HG02588 (cell line): ENCODE measurements at regions not wholly inside any gene's neighbourhood (a gene's known extent, or its start where the extent isn't known, plus 50 kb on each side); places are given as distances from the start of the nearest gene placed in this dataset.
"Not testable (repeated sequence)": the region's sequence is repeated elsewhere in the genome, so short reads cannot be mapped to it uniquely, and the experiment has no call there.

Experiments
- ATAC-seq: cut with Tn5 transposase; IDR thresholded peaks from one replicate; pipeline ENCODE4 v1.9.1; 2021; ENCODE audit warnings: mild to moderate bottlenecking, moderate library complexity; ENCODE audit not compliant: unreplicated experiment

GRCh38 chr10:9229702-9230244 is 1175.3 kb downstream of the GATA3 start:
- no peak for ATAC-seq

GRCh38 chr10:9230625-9231024 is 1176.1 kb downstream of the GATA3 start:
- no peak for ATAC-seq

- ATAC-seq, result no peak
Observed at GRCh38 chr10:9234191-9234590, 1179.7 kb downstream of the GATA3 start.

GRCh38 chr10:9238041-9238440 is 1183.6 kb downstream of the GATA3 start:
- no peak for ATAC-seq

- no peak for ATAC-seq
Observed at GRCh38 chr10:9239298-9239697, 1184.8 kb downstream of the GATA3 start.

GRCh38 chr10:9243941-9244411 is 1189.5 kb downstream of the GATA3 start:
- ATAC-seq, result no peak

- ATAC-seq, result no peak
Observed at GRCh38 chr10:9244864-9245263, 1190.4 kb downstream of the GATA3 start.

GRCh38 chr10:9253121-9253520 is 1198.6 kb downstream of the GATA3 start:
- ATAC-seq, result no peak

- ATAC-seq, result no peak
Observed at GRCh38 chr10:9254353-9254752, 1199.9 kb downstream of the GATA3 start.

GRCh38 chr10:9260690-9261089 is 1206.2 kb downstream of the GATA3 start:
- ATAC-seq, result no peak

GRCh38 chr10:9262770-9263169 is 1208.3 kb downstream of the GATA3 start:
- ATAC-seq, result no peak

- no peak for ATAC-seq
Observed at GRCh38 chr10:9268176-9268575, 1213.7 kb downstream of the GATA3 start.

- ATAC-seq, result not testable (repeated sequence)
Observed at GRCh38 chr10:9273126-9273833, 1218.8 kb downstream of the GATA3 start.

GRCh38 chr10:9274206-9274755 is 1219.8 kb downstream of the GATA3 start:
- ATAC-seq, result no peak

GRCh38 chr10:9275861-9276260 is 1221.4 kb downstream of the GATA3 start:
- no peak for ATAC-seq

GRCh38 chr10:9285690-9286089 is 1231.2 kb downstream of the GATA3 start:
- no peak for ATAC-seq

GRCh38 chr10:9289811-9290210 is 1235.3 kb downstream of the GATA3 start:
- ATAC-seq, result no peak

GRCh38 chr10:9291081-9291480 is 1236.6 kb downstream of the GATA3 start:
- no peak for ATAC-seq

- no peak for ATAC-seq
Observed at GRCh38 chr10:9294132-9294663, 1239.7 kb downstream of the GATA3 start.

GRCh38 chr10:9294865-9295264 is 1240.4 kb downstream of the GATA3 start:
- peak; percentile 87 for ATAC-seq

- no peak for ATAC-seq
Observed at GRCh38 chr10:9296190-9296589, 1241.7 kb downstream of the GATA3 start.

- no peak for ATAC-seq
Observed at GRCh38 chr10:9297580-9297979, 1243.1 kb downstream of the GATA3 start.
